Brain microvascular endothelial cell (primary cell): ENCODE measurements at regions not wholly inside any gene's neighbourhood (a gene's known extent, or its start where the extent isn't known, plus 50 kb on each side); places are given as distances from the start of the nearest gene placed in this dataset.

ENCODE experiments used
- DNase-seq: peaks from one replicate; pipeline ENCODE4 v3.0.0-alpha.2; 2020
- H3K27ac ChIP-seq: fragments of 250-450 bp; sonication (Bioruptor Pico); 2 replicates; pipeline ENCODE4 v1.5.1; 2020; ENCODE audit warnings: mild to moderate bottlenecking, moderate library complexity
- H3K27me3 ChIP-seq: fragments of 250-450 bp; sonication (Bioruptor Pico); replicated peaks from 2 replicates; pipeline ENCODE4 v1.5.1; 2020; ENCODE audit warnings: mild to moderate bottlenecking
- H3K36me3 ChIP-seq: fragments of 250-450 bp; sonication (Bioruptor Pico); replicated peaks from 2 replicates; pipeline ENCODE4 v1.5.1; 2020; ENCODE audit warnings: mild to moderate bottlenecking
- H3K4me3 ChIP-seq: 2 replicates; pipeline ENCODE4 v1.5.1; 2011; ENCODE audit warnings: low read depth, mild to moderate bottlenecking, control low read depth, low read length, moderate library complexity
- in situ Hi-C: cut with HindIII; loops from 2 replicates; pipeline ENCODE4 v1.10.0; 2017; ENCODE audit warnings: low sequenced_read_pairs, low pct_ligation_motif_present
- TF ChIP-seq, protein P1 (sequence below): IDR thresholded peaks from 2 replicates; pipeline ENCODE4 v1.5.1; 2011; ENCODE audit warnings: low read depth, mild to moderate bottlenecking, moderate library complexity, low read length, control low read depth, inconsistent platforms; ENCODE audit errors: missing control alignments

DNA sequence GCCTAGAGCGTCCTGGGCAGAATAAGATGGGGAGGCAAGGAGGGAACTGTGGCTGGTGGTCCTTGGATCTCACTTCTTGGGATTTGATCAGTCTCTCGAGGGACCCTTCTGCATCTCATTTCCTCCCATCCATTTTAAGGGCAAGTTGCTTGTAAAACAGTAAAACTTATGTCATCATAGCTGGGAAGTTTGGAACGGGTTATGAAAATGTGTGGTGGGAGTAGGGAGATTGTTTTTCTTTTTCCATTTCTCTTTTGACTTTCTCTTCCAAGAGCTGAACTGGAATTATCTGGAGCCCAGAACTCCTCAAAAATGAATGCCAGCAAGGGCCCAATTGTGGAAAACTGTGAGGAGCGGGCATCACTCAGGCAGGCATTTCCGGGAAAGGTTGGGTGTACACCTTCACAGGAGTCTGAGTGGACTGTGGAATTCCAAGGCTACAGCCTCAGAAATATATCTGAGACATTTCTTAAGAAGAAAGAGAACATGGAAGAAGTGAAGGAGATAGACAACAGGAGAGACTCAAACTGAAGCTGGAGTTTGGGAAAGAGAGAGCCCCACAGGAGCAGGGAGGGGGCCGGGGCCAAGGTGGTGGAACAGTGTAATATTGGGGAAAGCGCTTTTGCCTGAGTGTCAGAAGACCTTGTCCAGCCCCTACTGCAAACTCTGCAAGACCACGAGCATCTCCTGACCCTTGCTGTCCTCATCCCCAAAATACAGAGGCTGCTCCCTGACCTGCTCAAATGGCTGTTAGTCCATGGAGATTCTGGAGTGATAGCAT lies 185.1 kb downstream of the FOXD2 start:
- in situ Hi-C loops = no loop called here
- TF ChIP-seq, protein P1, sequence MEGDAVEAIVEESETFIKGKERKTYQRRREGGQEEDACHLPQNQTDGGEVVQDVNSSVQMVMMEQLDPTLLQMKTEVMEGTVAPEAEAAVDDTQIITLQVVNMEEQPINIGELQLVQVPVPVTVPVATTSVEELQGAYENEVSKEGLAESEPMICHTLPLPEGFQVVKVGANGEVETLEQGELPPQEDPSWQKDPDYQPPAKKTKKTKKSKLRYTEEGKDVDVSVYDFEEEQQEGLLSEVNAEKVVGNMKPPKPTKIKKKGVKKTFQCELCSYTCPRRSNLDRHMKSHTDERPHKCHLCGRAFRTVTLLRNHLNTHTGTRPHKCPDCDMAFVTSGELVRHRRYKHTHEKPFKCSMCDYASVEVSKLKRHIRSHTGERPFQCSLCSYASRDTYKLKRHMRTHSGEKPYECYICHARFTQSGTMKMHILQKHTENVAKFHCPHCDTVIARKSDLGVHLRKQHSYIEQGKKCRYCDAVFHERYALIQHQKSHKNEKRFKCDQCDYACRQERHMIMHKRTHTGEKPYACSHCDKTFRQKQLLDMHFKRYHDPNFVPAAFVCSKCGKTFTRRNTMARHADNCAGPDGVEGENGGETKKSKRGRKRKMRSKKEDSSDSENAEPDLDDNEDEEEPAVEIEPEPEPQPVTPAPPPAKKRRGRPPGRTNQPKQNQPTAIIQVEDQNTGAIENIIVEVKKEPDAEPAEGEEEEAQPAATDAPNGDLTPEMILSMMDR = no peak
- Histone ChIP-seq H3K27ac (no peak overlapping the region), H3K4me3 (no peak overlapping the region), H3K36me3 (no peaks in the 10 kb centered on the region), H3K27me3 (no peaks in the 10 kb centered on the region)
- DNase-seq = no peak

DNA sequence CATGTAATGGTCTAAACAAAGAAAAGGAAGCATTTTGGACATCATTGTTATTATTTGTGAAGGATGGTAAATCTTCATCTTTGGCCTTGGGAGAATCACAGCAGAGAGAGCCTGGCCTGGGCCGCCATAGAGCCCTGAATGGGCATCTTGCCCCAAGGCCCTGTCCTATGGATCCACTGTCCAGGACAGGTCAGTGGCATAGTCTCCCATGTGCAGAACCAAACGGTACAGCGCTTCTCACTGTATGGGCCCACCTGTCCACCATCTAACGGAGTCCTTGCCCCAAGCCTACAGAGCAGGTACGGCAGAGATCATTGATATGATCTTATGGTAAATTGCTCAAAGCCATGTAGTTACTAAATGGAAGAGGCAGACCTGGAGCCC lies 185.7 kb downstream of the FOXD2 start:
- Histone ChIP-seq H3K36me3 (no peaks in the 10 kb centered on the region), H3K27me3 (no peaks in the 10 kb centered on the region), H3K4me3 (no peak overlapping the region), H3K27ac (no peak overlapping the region)
- TF ChIP-seq, protein P1 = no peak
- DNase-seq = no peak
- in situ Hi-C loops = no loop called here

DNA sequence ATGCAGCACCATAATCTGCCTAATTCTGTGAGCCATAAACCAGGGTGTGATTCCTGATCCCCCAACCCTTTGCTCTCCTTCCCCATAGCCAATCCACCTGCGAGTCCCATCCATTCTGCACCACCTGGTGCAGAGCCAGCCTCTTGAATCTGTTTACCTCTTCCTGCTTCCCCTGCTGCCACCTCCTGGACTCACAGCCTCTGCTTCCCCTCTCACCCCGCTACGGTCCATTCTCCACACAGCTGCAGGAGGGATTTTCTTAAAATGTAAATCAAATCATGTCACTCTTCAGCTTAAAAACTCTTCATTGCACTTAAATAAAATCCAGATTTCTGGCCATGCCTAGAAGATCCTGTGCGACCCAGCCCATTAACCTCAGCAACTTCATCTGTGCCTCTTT lies 186.7 kb downstream of the FOXD2 start:
- Histone ChIP-seq H3K4me3 (no peak overlapping the region), H3K36me3 (no peaks in the 10 kb centered on the region), H3K27ac (no peak overlapping the region), H3K27me3 (no peaks in the 10 kb centered on the region)
- DNase-seq = no peak
- TF ChIP-seq, protein P1 = peak; percentile 37
- in situ Hi-C loops = no loop called here

DNA sequence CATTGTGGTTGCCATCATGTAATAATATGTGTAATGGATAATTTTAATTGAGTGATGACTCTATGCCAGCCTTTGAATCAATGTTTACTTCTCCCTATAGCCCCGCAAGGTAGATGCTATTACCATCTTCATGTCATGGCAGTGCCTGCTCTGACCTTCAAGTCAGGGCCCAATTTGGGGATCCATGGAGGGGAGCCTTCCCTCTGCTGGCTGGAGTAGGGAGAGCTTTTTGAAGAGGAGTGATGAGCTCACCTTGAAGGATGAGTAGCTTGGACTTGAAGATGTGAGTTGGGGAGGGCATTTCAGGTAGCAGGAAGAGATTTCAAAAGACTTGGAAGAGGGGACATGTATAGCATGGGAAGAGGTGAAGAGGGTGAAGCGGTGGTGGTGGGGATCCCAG lies 189.2 kb downstream of the FOXD2 start:
- Histone ChIP-seq H3K27me3 (no peaks in the 10 kb centered on the region), H3K36me3 (no peaks in the 10 kb centered on the region), H3K4me3 (no peak overlapping the region), H3K27ac (no peak overlapping the region)
- TF ChIP-seq, protein P1 = peak; percentile 18
- no peak for DNase-seq
- in situ Hi-C loops = no loop called here

DNA sequence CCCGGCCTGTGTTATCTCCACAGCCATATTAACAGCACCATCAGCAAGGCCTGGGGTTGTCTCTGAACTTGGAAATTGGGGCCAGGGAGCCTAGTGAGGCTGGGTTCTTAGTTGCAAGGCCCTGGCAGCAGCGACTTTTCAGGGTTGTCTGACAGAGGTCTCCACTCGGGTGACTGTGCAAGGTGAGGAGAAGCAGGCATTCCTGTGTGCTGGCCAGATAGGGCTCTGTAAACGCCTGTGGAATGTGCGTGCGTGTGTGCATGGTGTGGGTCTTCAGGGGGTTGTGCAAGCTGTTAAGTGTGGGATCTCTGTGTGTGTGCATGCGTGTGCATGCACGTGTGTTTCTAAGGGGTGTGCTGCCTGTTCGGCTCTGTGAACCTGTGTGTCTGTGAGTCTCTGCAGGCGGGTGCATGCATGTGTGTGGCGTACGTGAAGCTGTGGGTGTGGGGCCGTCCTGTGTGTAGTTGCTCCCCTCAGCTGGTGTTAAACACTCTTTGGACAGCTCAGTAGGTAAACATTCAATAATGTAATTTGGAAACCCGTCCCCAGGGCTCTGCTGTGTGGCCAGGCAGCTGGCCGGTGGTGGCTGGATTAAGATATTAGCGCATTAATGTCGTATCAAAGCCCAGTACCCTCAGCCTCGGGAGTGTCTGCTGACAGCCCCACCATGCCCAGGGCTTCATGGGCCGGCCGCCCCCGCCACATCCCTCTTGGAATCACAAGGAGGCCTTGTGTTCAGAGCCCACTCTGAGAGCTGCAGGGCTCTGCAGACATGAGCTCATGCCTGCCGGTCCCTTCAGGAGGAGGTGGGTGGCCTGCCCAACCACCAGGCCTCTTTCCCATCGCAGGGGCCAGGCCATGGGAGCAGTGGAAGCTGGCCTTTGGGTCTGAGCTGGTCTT lies 189.9 kb downstream of the FOXD2 start:
- Histone ChIP-seq H3K27me3 (no peaks in the 10 kb centered on the region), H3K36me3 (no peaks in the 10 kb centered on the region), H3K4me3 (no peak overlapping the region), H3K27ac (no peak overlapping the region)
- no peak for DNase-seq
- in situ Hi-C loops = no loop called here
- TF ChIP-seq, protein P1 = no peak
